GM08714 (cell line): ENCODE measurements at regions not wholly inside any gene's neighbourhood (a gene's known extent, or its start where the extent isn't known, plus 50 kb on each side); places are given as distances from the start of the nearest gene placed in this dataset.

ENCODE experiments used
- H3K4me3 ChIP-seq: fragments of 200-500 bp; sonication (Bioruptor generic); 2 replicates; pipeline ENCODE4 v1.5.1; 2014; ENCODE audit warnings: mild to moderate bottlenecking, low read length, inconsistent platforms
- ZNF274 ChIP-seq: IDR thresholded peaks from 2 replicates; pipeline ENCODE4 v1.6.1; 2012; ENCODE audit warnings: mild to moderate bottlenecking, low read depth, low read length

GRCh38 chr13:30359991-30360390, 52.6 kb upstream of the KATNAL1 start:
- TF ChIP-seq ZNF274, result no peak
- H3K4me3 ChIP-seq, result no peak overlapping the region

GRCh38 chr13:30360586-30360985, 53.2 kb upstream of the KATNAL1 start:
- H3K4me3 ChIP-seq, result no peak overlapping the region
- TF ChIP-seq ZNF274, result no peak

- no peak for TF ChIP-seq ZNF274
- H3K4me3 ChIP-seq, result no peak overlapping the region
Measured at GRCh38 chr13:30362005-30362788, 54.8 kb upstream of the KATNAL1 start.

- TF ChIP-seq ZNF274, result no peak
- H3K4me3 ChIP-seq, result no peak overlapping the region
Measured at GRCh38 chr13:30362869-30363268, 55.5 kb upstream of the KATNAL1 start.

GRCh38 chr13:30363725-30364124, 56.4 kb upstream of the KATNAL1 start:
- no peak for TF ChIP-seq ZNF274

GRCh38 chr13:30364133-30364532, 56.8 kb upstream of the KATNAL1 start:
- no peak for TF ChIP-seq ZNF274
- no peak overlapping the region for H3K4me3 ChIP-seq

More at GRCh38 chr13:30363725-30364124, 56.4 kb upstream of the KATNAL1 start:
- no peak overlapping the region for H3K4me3 ChIP-seq

GRCh38 chr13:30364876-30365275, 57.4 kb upstream of the UBE2L5 start:
- TF ChIP-seq ZNF274, result no peak
- no peak overlapping the region for H3K4me3 ChIP-seq

GRCh38 chr13:30366088-30366487, 56.2 kb upstream of the UBE2L5 start:
- TF ChIP-seq ZNF274, result no peak
- H3K4me3 ChIP-seq, result no peak overlapping the region

- no peak overlapping the region for H3K4me3 ChIP-seq
- no peak for TF ChIP-seq ZNF274
Measured at GRCh38 chr13:30367296-30367695, 55.0 kb upstream of the UBE2L5 start.

- no peak overlapping the region; the same call in 1 of the 2 replicates for H3K4me3 ChIP-seq
- no peak for TF ChIP-seq ZNF274
Measured at GRCh38 chr13:30370146-30370545, 52.1 kb upstream of the UBE2L5 start.

- no peak for TF ChIP-seq ZNF274
- H3K4me3 ChIP-seq, result no peak overlapping the region; the same call in 1 of the 2 replicates
Measured at GRCh38 chr13:30370916-30371521, 51.3 kb upstream of the UBE2L5 start.

GRCh38 chr13:30371649-30372265, 50.5 kb upstream of the UBE2L5 start:
- H3K4me3 ChIP-seq, result peak overlapping the region; percentile 52; the same call in 1 of the 2 replicates
- TF ChIP-seq ZNF274, result no peak
